ENCODE measurements at regions not wholly inside any gene's neighbourhood (a gene's known extent, or its start where the extent isn't known, plus 50 kb on each side); places are given as distances from the start of the nearest gene placed in this dataset.

GRCh38 chr11:127649071-127649470, 648.5 kb upstream of the KIRREL3 start:
- TF ChIP-seq EZH2phosphoT487 (IDR thresholded peaks at IDR 0.05; ENCODE audit: borderline replicate concordance): no peak
- TF ChIP-seq, protein P1, sequence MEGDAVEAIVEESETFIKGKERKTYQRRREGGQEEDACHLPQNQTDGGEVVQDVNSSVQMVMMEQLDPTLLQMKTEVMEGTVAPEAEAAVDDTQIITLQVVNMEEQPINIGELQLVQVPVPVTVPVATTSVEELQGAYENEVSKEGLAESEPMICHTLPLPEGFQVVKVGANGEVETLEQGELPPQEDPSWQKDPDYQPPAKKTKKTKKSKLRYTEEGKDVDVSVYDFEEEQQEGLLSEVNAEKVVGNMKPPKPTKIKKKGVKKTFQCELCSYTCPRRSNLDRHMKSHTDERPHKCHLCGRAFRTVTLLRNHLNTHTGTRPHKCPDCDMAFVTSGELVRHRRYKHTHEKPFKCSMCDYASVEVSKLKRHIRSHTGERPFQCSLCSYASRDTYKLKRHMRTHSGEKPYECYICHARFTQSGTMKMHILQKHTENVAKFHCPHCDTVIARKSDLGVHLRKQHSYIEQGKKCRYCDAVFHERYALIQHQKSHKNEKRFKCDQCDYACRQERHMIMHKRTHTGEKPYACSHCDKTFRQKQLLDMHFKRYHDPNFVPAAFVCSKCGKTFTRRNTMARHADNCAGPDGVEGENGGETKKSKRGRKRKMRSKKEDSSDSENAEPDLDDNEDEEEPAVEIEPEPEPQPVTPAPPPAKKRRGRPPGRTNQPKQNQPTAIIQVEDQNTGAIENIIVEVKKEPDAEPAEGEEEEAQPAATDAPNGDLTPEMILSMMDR (conservative IDR thresholded peaks at IDR 0.05; ENCODE audit: low read length): no peak
